HepG2 (cell line): ENCODE measurements at regions not wholly inside any gene's neighbourhood (a gene's known extent, or its start where the extent isn't known, plus 50 kb on each side); places are given as distances from the start of the nearest gene placed in this dataset.
A peak's percentile ranks its signal among the peaks of the same experiment; 100 is the strongest.

ENCODE experiments used
- ATAC-seq: fragments of 200-7000 bp; cut with Tn5 transposase; 3 replicates; pipeline ENCODE4 v1.9.1; 2020; ENCODE audit warnings: mild to moderate bottlenecking, moderate library complexity
- BruUV-seq: library from RNA; stranded (reverse); fragments of 400-500 nt; replicated peaks from 2 replicates; lab custom pipeline; 2021; lab: Mats Ljungman, UMichigan
- CTCF ChIA-PET: fragments of 300-600 bp; formaldehyde crosslinking; extraction: SDS; loops from one replicate; lab custom pipeline; 2021; ENCODE audit warnings: low total read pairs, inconsistent platforms, low intra/inter-chr PET ratio; lab: Yijun Ruan, JAX
- POLR2A ChIA-PET: fragments of 350-600 bp; sonication (Branson Sonifier 250); formaldehyde crosslinking; loops from one replicate; lab custom pipeline; 2020; ENCODE audit warnings: antibody characterized with exemption, inconsistent platforms; lab: Yijun Ruan, JAX
- DNase-seq: peaks from one replicate; pipeline ENCODE4 v3.0.0-alpha.2; 2015; ENCODE audit warnings: low spot score
- FAIRE-seq: peaks from 3 replicates; lab custom pipeline; 2011; peaks lifted over from hg19 to GRCh38; lab: Jason Lieb, UNC
- H2AFZ ChIP-seq: one replicate; pipeline ENCODE4 v1.6.1; 2011; ENCODE audit warnings: low read length, inconsistent platforms
- H3K27ac ChIP-seq: fragments of 300-600 bp; 3 replicates; pipeline ENCODE4 v1.8.0; 2011; ENCODE audit warnings: mixed run types, mild to moderate bottlenecking, mixed read lengths, low read length, inconsistent platforms; ENCODE audit not compliant: insufficient read depth; ENCODE audit errors: extremely low read length
- H3K27me3 ChIP-seq, 2 experiments: fragments of 200-600 bp in 1 of 2; 2 replicates in 1 of 2; 3 replicates in 1 of 2; pipeline versions ENCODE4 v1.6.0 to v1.8.0; 2011; ENCODE audit warnings: low read length in 2 of 2, mild to moderate bottlenecking in 2 of 2, moderate library complexity in 2 of 2, inconsistent platforms in 1 of 2; ENCODE audit not compliant: insufficient read depth in 2 of 2, control insufficient read depth in 1 of 2
- H3K36me3 ChIP-seq, 2 experiments: fragments of 200-600 bp in 1 of 2; replicated peaks in 1 of 2; 2 replicates in 1 of 2; 3 replicates in 1 of 2; pipeline versions ENCODE4 v1.5.1 to v1.8.0; 2011; ENCODE audit warnings: low read length in 2 of 2, inconsistent platforms in 1 of 2; ENCODE audit not compliant: insufficient read depth in 2 of 2, control insufficient read depth in 1 of 2
- H3K4me1 ChIP-seq: 2 replicates; pipeline ENCODE4 v1.5.1; 2012; ENCODE audit warnings: low read length, inconsistent platforms; ENCODE audit not compliant: insufficient read depth
- H3K4me2 ChIP-seq: 2 replicates; pipeline ENCODE4 v1.6.0; 2011; ENCODE audit warnings: low read depth, low read length, inconsistent platforms
- H3K4me3 ChIP-seq, 3 experiments: fragments of 200-600 bp in 1 of 3; sonication (generic), shearing (Covaris generic) in 1 of 3; replicated peaks in 1 of 3; 2 replicates each; pipeline ENCODE4 v1.5.1; 2011 to 2016; ENCODE audit warnings: low read length in 3 of 3, inconsistent platforms in 2 of 3, low read depth in 2 of 3, mild to moderate bottlenecking in 2 of 3, control low read depth in 1 of 3, mixed read lengths in 1 of 3; ENCODE audit not compliant: insufficient read depth in 1 of 3
- H3K79me2 ChIP-seq: one replicate; pipeline ENCODE4 v1.6.1; 2011; ENCODE audit warnings: low read length, inconsistent platforms; ENCODE audit not compliant: insufficient read depth
- H3K9ac ChIP-seq: 2 replicates; pipeline ENCODE4 v1.6.0; 2011; ENCODE audit warnings: mild to moderate bottlenecking, low read depth, low read length, inconsistent platforms; ENCODE audit not compliant: insufficient read depth
- H3K9me3 ChIP-seq: 2 replicates; pipeline ENCODE4 v1.5.1; 2012; ENCODE audit warnings: mild to moderate bottlenecking, low read length
- H4K20me1 ChIP-seq: 2 replicates; pipeline ENCODE4 v1.6.0; 2011; ENCODE audit warnings: inconsistent platforms, mild to moderate bottlenecking, low read length, moderate library complexity; ENCODE audit not compliant: insufficient read depth
- ARNT2 ChIP-seq: sonication (generic); formaldehyde crosslinking; IDR thresholded peaks from 2 replicates; pipeline ENCODE4 v1.8.0; 2022; ENCODE audit warnings: mild to moderate bottlenecking, low read depth, missing genetic modification reagents, moderate library complexity
- IRX3 ChIP-seq: sonication (generic); formaldehyde crosslinking; IDR thresholded peaks from 2 replicates; pipeline ENCODE4 v1.8.1; 2023; ENCODE audit warnings: mild to moderate bottlenecking, low read depth, missing genetic modification reagents, borderline replicate concordance
- PPARG ChIP-seq: conservative IDR thresholded peaks from 2 replicates; pipeline ENCODE4 v1.6.1; 2016; ENCODE audit warnings: missing biosample characterization, missing genetic modification reagents
- RFX5 ChIP-seq: IDR thresholded peaks from 2 replicates; pipeline ENCODE4 v1.6.1; 2011; ENCODE audit warnings: low read depth, low read length, improper control_type of control experiment
- SAP130 ChIP-seq: IDR thresholded peaks from 2 replicates; pipeline ENCODE4 v1.6.1; 2016; ENCODE audit warnings: low read depth
- SNRNP70 ChIP-seq: fragments of 200-400 bp; formaldehyde crosslinking; IDR thresholded peaks from 2 replicates; pipeline ENCODE4 v1.6.1; 2017; ENCODE audit warnings: mild to moderate bottlenecking, low read depth, low read length, moderate library complexity
- TOPORS ChIP-seq: sonication (generic); formaldehyde crosslinking; IDR thresholded peaks from 2 replicates; pipeline ENCODE4 v1.8.0; 2023; ENCODE audit warnings: mild to moderate bottlenecking, missing genetic modification reagents
- TRIM24 ChIP-seq: sonication (generic); formaldehyde crosslinking; IDR thresholded peaks from 2 replicates; pipeline ENCODE4 v1.8.0; 2022; ENCODE audit warnings: mild to moderate bottlenecking, missing genetic modification reagents
- ZIK1 ChIP-seq: sonication (generic); formaldehyde crosslinking; IDR thresholded peaks from 2 replicates; pipeline ENCODE4 v1.5.0; 2020; ENCODE audit warnings: mild to moderate bottlenecking, low read depth, missing genetic modification reagents, borderline replicate concordance
- ZKSCAN8 ChIP-seq: IDR thresholded peaks from 2 replicates; pipeline ENCODE4 v1.6.1; 2016; ENCODE audit warnings: borderline replicate concordance, missing genetic modification reagents, missing compliant biosample characterization
- ZNF12 ChIP-seq: sonication (generic); formaldehyde crosslinking; IDR thresholded peaks from 2 replicates; pipeline ENCODE4 v1.5.0; 2020; ENCODE audit warnings: missing genetic modification reagents
- ZNF20 ChIP-seq: sonication (generic); formaldehyde crosslinking; IDR thresholded peaks from 2 replicates; pipeline ENCODE4 v1.4.0; 2020; ENCODE audit warnings: mild to moderate bottlenecking, moderate library complexity, missing genetic modification reagents
- ZNF790 ChIP-seq: sonication (generic); formaldehyde crosslinking; IDR thresholded peaks from 2 replicates; pipeline ENCODE4 v1.8.0; 2022; ENCODE audit warnings: missing genetic modification reagents, mild to moderate bottlenecking, borderline replicate concordance
- WGBS: methylation state at CpG from one replicate; pipeline ENCODE4 v1.1.6; 2017; ENCODE audit warnings: low lambda C conversion rate; 5-methylcytosine and 5-hydroxymethylcytosine counted together
- in situ Hi-C: cut with HindIII; loops from 2 replicates; pipeline ENCODE4 v1.10.0; 2017; ENCODE audit warnings: low pct_unique_long_range_greater_than_20kb; ENCODE audit not compliant: extremely low pct_ligation_motif_present
- intact Hi-C: fragments of 100-400 bp; cut with micrococcal nuclease; formaldehyde crosslinking; loops from one replicate; pipeline ENCODE4 v1.10.0; 2022; ENCODE audit not compliant: unreplicated experiment
- TF ChIP-seq, protein P1 (sequence below): sonication (generic); formaldehyde crosslinking; IDR thresholded peaks from 2 replicates; pipeline ENCODE4 v1.5.1; 2020; ENCODE audit warnings: missing genetic modification reagents, mild to moderate bottlenecking, borderline replicate concordance
- TF ChIP-seq, protein P2 (sequence below): IDR thresholded peaks from 2 replicates; pipeline ENCODE4 v1.6.1; 2016; ENCODE audit warnings: mild to moderate bottlenecking, missing biosample characterization, missing genetic modification reagents
- TF ChIP-seq, protein P3 (sequence below): sonication (generic); formaldehyde crosslinking; IDR thresholded peaks from 2 replicates; pipeline ENCODE4 v1.5.1; 2020; ENCODE audit warnings: mild to moderate bottlenecking, missing genetic modification reagents, borderline replicate concordance

DNA sequence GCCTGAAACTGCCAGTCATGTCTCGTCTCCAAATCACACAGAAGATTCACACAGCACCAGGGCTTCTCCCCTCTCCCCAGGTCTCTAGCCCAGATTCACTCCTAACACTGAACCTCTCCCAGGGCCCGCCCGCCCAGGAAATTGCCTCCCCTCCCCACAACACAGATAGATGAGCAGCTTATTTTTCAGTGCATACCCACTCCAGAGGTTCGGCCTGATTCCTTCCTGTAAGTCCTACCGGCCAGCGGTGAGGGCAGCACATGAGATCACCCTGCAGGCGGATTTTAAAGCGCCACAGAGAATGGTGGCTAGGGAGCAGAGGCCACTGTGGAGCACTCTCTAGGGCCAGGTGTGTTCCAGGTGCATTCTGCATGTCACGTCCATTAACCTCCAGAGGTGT lies 301.8 kb downstream of the IRF8 start:
- no TSS peak for BruUV-seq
- no peaks in the 10 kb centered on the region for H3K9me3 ChIP-seq
- no peaks in the 10 kb centered on the region for H3K4me1 ChIP-seq
- no peak for DNase-seq
- intact Hi-C loops = no loop called here
- ATAC-seq = peak; percentile 65
- no peaks in the 10 kb centered on the region; the same call in 1 of the 2 replicates for H4K20me1 ChIP-seq
- H2AFZ ChIP-seq = no peak overlapping the region
- H3K9ac ChIP-seq = no peak overlapping the region
- H3K36me3 ChIP-seq = no peaks in the 10 kb centered on the region
- H3K27me3 ChIP-seq = peaks cover 7 to 78% of the 10 kb centered on the region in 2 experiments
- ChIA-PET CTCF (no interaction called here), POLR2A (no interaction called here)
- no peak overlapping the region for H3K4me3 ChIP-seq
- no peak overlapping the region for H3K4me2 ChIP-seq
- no peaks in the 10 kb centered on the region for H3K79me2 ChIP-seq
- H3K27ac ChIP-seq = no peak overlapping the region
- in situ Hi-C loops = no loop called here
- no peak for FAIRE-seq
- WGBS = 5% methylated on average over 8 of the region's 9 CpGs
- TF ChIP-seq RFX5 = no peak
- TF ChIP-seq ZKSCAN8 (CRISPR knock-in tag) = no peak
- TF ChIP-seq, protein P1, sequence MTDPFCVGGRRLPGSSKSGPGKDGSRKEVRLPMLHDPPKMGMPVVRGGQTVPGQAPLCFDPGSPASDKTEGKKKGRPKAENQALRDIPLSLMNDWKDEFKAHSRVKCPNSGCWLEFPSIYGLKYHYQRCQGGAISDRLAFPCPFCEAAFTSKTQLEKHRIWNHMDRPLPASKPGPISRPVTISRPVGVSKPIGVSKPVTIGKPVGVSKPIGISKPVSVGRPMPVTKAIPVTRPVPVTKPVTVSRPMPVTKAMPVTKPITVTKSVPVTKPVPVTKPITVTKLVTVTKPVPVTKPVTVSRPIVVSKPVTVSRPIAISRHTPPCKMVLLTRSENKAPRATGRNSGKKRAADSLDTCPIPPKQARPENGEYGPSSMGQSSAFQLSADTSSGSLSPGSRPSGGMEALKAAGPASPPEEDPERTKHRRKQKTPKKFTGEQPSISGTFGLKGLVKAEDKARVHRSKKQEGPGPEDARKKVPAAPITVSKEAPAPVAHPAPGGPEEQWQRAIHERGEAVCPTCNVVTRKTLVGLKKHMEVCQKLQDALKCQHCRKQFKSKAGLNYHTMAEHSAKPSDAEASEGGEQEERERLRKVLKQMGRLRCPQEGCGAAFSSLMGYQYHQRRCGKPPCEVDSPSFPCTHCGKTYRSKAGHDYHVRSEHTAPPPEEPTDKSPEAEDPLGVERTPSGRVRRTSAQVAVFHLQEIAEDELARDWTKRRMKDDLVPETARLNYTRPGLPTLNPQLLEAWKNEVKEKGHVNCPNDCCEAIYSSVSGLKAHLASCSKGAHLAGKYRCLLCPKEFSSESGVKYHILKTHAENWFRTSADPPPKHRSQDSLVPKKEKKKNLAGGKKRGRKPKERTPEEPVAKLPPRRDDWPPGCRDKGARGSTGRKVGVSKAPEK (CRISPR knock-in tag) = no peak
- TF ChIP-seq ARNT2 (CRISPR knock-in tag) = no peak
- TF ChIP-seq, protein P2, sequence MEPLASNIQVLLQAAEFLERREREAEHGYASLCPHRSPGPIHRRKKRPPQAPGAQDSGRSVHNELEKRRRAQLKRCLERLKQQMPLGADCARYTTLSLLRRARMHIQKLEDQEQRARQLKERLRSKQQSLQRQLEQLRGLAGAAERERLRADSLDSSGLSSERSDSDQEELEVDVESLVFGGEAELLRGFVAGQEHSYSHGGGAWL (CRISPR knock-in tag) = no peak
- TF ChIP-seq, protein P3, sequence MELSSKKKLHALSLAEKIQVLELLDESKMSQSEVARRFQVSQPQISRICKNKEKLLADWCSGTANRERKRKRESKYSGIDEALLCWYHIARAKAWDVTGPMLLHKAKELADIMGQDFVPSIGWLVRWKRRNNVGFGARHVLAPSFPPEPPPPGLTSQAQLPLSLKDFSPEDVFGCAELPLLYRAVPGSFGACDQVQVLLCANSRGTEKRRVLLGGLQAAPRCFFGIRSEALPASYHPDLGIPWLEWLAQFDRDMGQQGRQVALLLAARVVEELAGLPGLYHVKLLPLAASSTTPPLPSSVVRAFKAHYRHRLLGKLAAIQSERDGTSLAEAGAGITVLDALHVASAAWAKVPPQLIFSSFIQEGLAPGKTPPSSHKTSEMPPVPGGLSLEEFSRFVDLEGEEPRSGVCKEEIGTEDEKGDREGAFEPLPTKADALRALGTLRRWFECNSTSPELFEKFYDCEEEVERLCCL (CRISPR knock-in tag) = no peak
- no peak for TF ChIP-seq IRX3 (CRISPR knock-in tag)
- TF ChIP-seq SNRNP70 = no peak
- TF ChIP-seq ZNF790 (CRISPR knock-in tag) = no peak
- no peak for TF ChIP-seq ZNF20
- no peak for TF ChIP-seq ZNF12 (CRISPR knock-in tag)
- no peak for TF ChIP-seq PPARG
- no peak for TF ChIP-seq TOPORS (CRISPR knock-in tag)
- TF ChIP-seq ZIK1 (CRISPR knock-in tag) = no peak
- TF ChIP-seq TRIM24 (CRISPR knock-in tag) = no peak
- no peak for TF ChIP-seq SAP130
